NB4 (cell line): ENCODE measurements at regions not wholly inside any gene's neighbourhood (a gene's known extent, or its start where the extent isn't known, plus 50 kb on each side); places are given as distances from the start of the nearest gene placed in this dataset.

Source experiments
- POLR2A ChIP-seq: IDR thresholded peaks from 2 replicates; pipeline ENCODE4 v1.6.1; 2011; ENCODE audit warnings: mild to moderate bottlenecking; ENCODE audit not compliant: insufficient read length; ENCODE audit errors: extremely low read depth
- TF ChIP-seq, protein P1 (sequence below): IDR thresholded peaks from one replicate; pipeline ENCODE4 v1.5.1; 2012; ENCODE audit warnings: low read depth, low read length
- TF ChIP-seq, protein P2 (sequence below): IDR thresholded peaks from 2 replicates; pipeline ENCODE4 v1.6.1; 2011; ENCODE audit warnings: low read depth, low read length

DNA sequence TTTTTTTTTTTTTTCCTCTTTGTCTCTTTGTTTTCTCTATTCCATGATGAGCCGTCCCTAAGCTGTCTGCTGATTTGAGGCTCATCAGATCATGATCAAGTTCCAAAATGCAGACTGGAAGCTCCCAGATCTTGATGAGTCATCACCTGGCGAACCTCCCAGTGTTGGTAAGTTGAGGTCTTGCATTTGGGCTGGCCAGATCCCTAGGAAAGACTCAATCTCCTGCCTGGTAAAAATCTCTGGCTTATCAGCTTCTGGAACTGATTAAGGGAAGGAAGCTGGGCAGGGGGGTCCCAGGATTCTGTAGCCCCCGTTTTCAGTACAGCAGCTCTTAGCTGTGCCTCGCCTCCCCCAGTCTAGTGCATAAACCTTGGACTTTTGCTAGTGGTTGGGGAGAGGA is 69.0 kb downstream of the TSPAN17 start:
- TF ChIP-seq, protein P1, sequence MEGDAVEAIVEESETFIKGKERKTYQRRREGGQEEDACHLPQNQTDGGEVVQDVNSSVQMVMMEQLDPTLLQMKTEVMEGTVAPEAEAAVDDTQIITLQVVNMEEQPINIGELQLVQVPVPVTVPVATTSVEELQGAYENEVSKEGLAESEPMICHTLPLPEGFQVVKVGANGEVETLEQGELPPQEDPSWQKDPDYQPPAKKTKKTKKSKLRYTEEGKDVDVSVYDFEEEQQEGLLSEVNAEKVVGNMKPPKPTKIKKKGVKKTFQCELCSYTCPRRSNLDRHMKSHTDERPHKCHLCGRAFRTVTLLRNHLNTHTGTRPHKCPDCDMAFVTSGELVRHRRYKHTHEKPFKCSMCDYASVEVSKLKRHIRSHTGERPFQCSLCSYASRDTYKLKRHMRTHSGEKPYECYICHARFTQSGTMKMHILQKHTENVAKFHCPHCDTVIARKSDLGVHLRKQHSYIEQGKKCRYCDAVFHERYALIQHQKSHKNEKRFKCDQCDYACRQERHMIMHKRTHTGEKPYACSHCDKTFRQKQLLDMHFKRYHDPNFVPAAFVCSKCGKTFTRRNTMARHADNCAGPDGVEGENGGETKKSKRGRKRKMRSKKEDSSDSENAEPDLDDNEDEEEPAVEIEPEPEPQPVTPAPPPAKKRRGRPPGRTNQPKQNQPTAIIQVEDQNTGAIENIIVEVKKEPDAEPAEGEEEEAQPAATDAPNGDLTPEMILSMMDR: no peak
- TF ChIP-seq, protein P2, sequence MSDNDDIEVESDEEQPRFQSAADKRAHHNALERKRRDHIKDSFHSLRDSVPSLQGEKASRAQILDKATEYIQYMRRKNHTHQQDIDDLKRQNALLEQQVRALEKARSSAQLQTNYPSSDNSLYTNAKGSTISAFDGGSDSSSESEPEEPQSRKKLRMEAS: no peak
- no peak for TF ChIP-seq POLR2A
